Stromal cell of bone marrow (primary cell): ENCODE measurements at regions not wholly inside any gene's neighbourhood (a gene's known extent, or its start where the extent isn't known, plus 50 kb on each side); places are given as distances from the start of the nearest gene placed in this dataset.
A peak's percentile ranks its signal among the peaks of the same experiment; 100 is the strongest.

ENCODE experiments used
- DNase-seq: peaks from one replicate; pipeline ENCODE4 v3.0.0-alpha.2; 2012; ENCODE audit warnings: low read depth

DNA sequence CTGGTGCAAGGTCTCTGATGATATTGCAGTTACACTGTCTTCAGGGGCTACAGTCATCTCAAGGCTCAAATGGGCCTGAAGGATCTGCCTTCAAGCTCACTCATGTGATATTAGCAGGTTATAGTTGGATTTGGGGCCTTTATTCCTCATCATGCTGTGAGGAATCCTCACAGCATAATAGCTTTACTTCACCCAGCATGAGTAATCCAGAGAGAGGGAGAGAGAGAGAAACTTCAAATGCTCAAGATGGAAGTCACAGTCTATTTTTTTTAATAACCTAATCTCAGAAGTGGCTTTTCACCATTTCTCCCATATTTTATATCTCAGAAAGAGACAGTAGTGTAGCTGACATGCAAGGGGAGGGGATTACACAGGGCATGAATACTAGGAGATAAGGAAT lies 658.7 kb downstream of the EPHA4 start:
- peak; percentile 9 for DNase-seq

DNA sequence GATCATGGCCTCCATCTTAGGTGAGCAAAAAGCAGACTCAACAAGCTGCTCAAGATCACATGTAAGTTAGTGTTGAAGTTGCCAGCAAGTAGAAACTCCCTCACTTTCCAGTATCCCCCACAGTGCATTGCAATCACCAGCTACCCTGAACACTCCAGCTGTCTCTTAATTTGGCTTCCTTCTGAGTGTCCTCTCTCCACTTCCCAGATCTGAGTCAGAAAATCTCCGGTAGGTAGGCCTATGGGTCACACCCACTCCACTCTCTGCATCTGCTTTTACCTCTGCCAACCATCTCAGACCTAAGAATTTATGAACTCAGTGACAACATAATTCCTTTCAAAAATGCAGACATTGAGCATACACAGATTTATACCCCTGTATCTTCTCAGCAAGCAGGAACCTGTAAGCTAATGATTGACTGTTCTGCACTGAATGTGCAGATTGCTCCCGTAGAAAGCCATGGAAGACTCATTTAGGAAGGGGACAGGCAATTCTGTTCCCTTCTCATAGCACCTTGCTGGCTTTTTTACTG lies 656.9 kb downstream of the EPHA4 start:
- DNase-seq, result no peak

GRCh38 chr2:220916931-220917330 lies 655.2 kb downstream of the EPHA4 start:
- no peak for DNase-seq

GRCh38 chr2:220930271-220931076 lies 641.6 kb downstream of the EPHA4 start:
- DNase-seq, result no peak

- peak; percentile 34 for DNase-seq
Measured at GRCh38 chr2:220931491-220931890, 640.6 kb downstream of the EPHA4 start.

DNA sequence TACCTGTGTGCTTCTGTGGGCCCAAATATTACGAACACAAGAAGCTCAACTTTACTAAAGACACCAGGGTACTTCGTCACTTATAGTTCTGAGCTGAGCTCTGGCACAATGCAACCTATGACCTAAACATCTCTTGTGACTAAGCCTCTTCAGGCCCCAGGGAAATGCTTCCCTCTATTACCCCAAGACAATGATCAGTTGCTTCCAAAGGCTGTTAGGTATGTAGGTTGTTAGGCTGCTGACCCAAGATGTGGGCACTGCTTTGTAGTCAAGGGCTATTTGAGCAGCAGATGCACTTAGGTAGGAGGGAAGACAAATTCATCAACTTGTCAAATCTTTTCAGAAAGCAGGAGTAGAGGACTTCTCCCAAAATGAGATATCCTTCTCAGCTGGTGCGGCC lies 640.1 kb downstream of the EPHA4 start:
- no peak for DNase-seq

DNA sequence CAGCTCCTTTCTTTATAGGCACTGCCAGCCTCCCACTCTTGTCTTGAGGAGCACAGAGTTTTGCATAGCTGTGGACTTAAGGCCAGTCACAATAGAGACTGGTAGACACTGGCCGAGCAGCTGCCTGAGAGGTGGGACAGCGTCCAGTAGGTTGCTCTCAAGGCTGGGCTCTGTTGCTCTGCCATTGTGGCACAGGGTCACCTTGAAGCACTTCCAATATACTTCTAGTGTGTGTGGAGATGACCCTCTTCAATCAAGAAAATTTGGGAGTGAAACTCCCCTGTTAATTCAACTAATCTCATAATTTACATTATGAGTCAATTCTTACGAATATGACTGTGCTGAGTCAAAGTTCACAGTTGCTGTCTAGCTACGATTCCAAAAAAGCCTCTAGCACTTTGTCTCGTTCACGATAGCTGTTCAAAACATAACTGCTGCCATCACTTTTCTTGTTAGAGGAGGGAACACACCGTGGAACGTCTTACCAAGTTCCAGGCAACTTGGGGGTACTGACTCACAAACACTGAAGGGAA lies 636.2 kb downstream of the EPHA4 start:
- DNase-seq, result no peak

- no peak for DNase-seq
Measured at GRCh38 chr2:220936641-220937197, 635.4 kb downstream of the EPHA4 start.

DNA sequence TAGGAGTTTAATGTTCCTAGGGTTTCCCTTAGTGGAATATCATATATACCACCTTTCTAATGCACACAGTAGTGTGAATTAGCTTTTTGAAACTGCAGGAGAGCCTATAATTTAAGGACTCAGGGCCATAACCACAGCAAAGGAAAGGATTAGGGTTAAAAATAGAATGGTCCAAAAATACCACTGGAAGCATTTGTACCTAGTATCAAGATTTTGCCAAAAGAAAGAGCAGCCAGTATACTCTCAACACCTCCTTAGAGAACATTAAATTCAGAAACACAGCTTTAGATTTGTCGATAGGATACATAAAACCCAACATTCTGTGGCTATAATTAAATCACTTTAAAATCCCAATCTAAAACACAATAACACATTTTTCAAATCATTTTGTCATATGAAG lies 634.9 kb downstream of the EPHA4 start:
- DNase-seq, result no peak

DNA sequence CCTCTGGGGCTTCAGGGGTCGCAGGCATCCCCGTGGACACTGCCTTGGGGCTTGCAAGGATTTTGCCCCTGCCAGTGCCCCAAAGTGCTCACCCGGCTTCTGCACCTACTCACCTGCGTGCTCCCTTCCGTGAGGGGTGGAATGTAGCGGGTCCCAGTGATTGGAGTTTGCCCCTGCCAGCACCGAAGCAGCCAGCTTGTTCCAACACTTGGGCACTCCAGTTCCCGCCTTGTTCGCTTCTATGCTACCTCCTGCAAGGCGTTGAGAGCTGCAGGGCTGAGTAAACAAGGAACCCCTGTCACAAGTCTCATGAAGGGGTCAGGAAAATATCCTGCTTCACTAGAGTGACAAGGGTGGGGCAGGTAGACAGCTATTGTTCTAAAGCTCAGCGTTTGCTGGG lies 631.5 kb downstream of the EPHA4 start:
- no peak for DNase-seq

DNA sequence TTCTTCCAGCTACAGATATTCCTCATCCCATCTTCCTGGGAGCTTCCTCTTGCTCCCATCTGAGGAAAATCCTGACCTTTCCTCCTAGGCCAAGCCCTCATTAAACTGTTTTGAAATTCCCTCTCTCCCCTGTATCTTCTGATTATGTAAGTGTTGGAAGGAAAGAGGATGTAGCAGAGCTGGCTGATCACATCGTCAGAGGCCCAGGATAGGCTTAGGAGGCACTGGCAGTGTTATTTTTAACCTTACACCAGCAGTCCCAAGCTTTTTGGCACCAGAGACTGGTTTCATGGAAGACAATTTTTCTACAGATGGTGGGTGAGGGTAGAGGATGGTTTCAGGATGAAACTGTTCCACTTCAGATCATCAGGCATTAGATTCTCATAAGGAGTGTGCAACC lies 630.4 kb downstream of the EPHA4 start:
- no peak for DNase-seq

DNA sequence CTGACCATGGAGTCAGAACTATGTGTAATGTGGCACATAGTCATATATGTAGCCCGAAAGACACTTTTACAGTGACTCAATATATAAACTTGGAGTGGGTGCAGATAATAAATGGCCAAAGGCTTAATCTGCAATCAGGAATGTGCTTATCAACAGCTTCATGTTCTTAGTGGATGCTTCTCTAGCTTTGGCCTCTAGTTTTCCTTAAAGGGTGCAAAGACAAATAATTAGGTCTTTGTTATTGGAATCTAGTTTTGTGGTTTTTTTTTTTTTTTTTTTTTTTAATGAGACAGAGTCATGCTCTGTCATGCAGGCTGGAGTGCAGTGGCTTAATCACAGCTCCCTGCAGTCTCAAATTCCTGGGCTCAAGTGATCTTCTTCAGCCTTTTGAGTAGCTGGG lies 625.6 kb downstream of the EPHA4 start:
- DNase-seq, result no peak

DNA sequence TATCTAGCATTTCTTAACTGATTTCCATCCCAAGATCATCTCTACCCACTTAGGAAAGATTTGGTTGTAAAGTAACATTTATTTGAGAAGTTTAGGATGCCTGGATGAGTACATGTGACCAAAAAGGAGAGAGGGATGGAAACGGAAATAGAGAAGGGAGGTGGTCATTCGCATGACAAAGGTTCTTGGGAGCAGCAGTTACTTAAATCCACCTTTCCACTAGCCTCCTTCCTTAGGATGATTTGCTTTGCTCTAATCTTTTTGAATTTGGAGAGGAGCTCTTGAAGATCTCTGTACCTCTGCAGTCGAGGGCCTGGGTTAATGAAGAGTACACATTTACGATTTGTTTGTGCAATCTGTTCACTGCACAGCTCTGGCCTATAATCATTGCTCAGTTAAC lies 623.5 kb downstream of the EPHA4 start:
- DNase-seq, result no peak

- DNase-seq, result no peak
Measured at GRCh38 chr2:220949466-220949865, 622.6 kb downstream of the EPHA4 start.

- no peak for DNase-seq
Measured at GRCh38 chr2:220955776-220956175, 616.3 kb downstream of the EPHA4 start.

- no peak for DNase-seq
Measured at GRCh38 chr2:220956429-220956828, 615.7 kb downstream of the EPHA4 start.

DNA sequence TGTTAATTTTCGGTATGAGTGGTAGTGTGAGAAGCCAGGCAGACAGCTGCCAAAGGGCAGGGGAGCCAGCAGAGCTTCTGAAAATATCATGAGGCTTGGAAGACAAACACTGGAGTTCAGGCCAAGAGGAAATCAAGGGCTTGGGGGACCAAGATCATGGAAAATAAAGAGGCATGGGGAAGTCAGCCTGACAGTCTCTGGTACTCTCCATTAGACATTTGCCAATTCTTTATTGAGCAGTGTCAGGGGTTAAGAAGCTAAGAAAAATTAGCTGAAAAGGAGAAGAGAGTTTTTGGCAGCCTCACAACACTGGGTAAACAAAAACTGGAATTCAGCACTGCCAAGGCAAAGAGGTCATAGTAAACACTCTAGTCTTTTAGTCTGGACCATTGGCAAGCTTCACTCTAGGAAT lies 612.7 kb downstream of the EPHA4 start:
- peak; percentile 6 for DNase-seq

- no peak for DNase-seq
Measured at GRCh38 chr2:220961143-220961860, 610.8 kb downstream of the EPHA4 start.

DNA sequence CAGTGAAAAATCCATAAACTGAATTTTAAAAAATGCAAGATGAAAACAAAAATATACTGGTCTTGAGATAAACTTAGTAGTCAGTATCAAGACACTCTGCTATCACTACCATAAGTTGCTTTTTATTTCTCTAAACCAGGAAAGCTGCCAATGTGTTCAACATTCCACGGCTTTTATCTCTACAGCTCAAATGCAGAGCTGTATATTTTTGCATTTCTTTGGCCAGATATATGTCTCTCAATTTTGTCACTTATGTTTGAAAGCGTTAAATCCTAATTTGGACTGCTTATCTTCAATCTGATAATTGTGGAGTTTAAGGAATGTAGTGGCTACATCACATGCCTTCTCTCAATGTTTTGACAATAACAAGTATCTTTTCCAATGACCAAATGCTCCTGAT lies 609.5 kb downstream of the EPHA4 start:
- DNase-seq, result no peak

DNA sequence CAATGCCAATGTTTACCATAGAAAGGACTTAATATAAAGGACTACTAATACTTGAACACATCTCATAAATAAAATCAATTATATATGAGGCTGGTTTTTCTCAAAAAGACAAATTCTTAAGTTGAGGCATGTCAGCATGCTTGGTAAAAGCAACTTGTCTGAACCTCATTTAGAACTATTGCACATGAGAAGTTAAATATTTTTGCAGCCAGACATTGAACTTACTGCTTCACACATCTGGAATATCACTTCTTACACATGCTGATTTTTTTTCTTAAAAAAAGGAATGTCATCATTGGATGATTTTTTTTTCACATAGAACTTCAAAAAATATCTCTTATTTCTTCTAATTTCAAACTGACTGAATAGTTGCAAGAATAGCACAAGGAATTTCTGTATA lies 609.0 kb downstream of the EPHA4 start:
- DNase-seq, result no peak

GRCh38 chr2:220963930-220964329 lies 608.2 kb downstream of the EPHA4 start:
- no peak for DNase-seq

GRCh38 chr2:220966636-220967035 lies 605.5 kb downstream of the EPHA4 start:
- DNase-seq, result peak; percentile 50

DNA sequence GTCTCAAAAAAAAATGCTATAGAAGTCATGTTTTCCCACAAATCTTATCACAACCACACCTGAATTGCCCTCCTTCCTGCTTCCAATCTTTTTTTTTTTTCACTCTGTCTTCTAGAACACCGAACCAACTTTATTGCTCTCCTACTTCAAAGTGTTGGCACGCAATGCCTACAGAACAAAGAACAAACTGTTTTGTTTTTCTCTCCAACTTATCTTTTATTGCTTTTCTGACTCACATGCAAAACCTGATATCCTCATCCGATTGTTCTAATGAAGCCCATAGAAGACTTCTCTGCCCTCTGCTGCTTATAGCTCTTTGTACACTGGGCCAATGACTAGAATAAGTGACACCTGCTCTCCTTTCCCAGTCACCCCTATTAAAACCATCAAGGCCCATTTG lies 602.8 kb downstream of the EPHA4 start:
- DNase-seq, result no peak
